Esophagus muscularis mucosa (tissue), 4 donors: ENCODE measurements at regions not wholly inside any gene's neighbourhood (a gene's known extent, or its start where the extent isn't known, plus 50 kb on each side); places are given as distances from the start of the nearest gene placed in this dataset.
"Not testable (repeated sequence)": the region's sequence is repeated elsewhere in the genome, so short reads cannot be mapped to it uniquely, and the experiment has no call there.

Experiments used
- DNase-seq: peaks from one replicate; pipeline ENCODE4 v3.0.0-alpha.2; 2017; ENCODE audit errors: extremely low spot score
- H3K27ac ChIP-seq, 4 donors: fragments of 200-600 bp; sonication (generic); replicated peaks in 1 of 4; 1 replicate in 3 of 4; 2 replicates in 1 of 4; pipeline ENCODE4 v1.5.1; 2016 to 2019; ENCODE audit warnings: mild to moderate bottlenecking in 1 of 4
- H3K27me3 ChIP-seq, 4 donors: fragments of 200-600 bp; sonication (generic); one replicate each; pipeline versions ENCODE4 v1.5.1 to v1.6.0; 2016 to 2019
- H3K36me3 ChIP-seq, 4 donors: fragments of 200-600 bp; sonication (generic); one replicate each; pipeline ENCODE4 v1.5.1; 2016 to 2019
- H3K4me1 ChIP-seq, 4 donors: fragments of 200-600 bp; sonication (generic); one replicate each; pipeline ENCODE4 v1.5.1; 2016 to 2019
- H3K4me3 ChIP-seq, 4 donors: fragments of 200-600 bp; sonication (generic); 1 replicate in 2 of 4; 2 replicates in 2 of 4; pipeline ENCODE4 v1.5.1; 2016 to 2019; ENCODE audit warnings: mild to moderate bottlenecking in 4 of 4, moderate library complexity in 1 of 4
- H3K9me3 ChIP-seq, 4 donors: fragments of 200-600 bp; sonication (generic); 1 replicate in 3 of 4; 2 replicates in 1 of 4; pipeline ENCODE4 v1.5.1; 2016 to 2019
- EP300 ChIP-seq: sonication (generic); formaldehyde crosslinking; IDR thresholded peaks from one replicate; pipeline ENCODE4 v1.6.1; 2017; ENCODE audit warnings: antibody characterized with exemption
- POLR2A ChIP-seq: fragments of 450-650 bp; IDR thresholded peaks from one replicate; pipeline ENCODE4 v1.6.1; 2017; ENCODE audit warnings: antibody characterized with exemption, moderate library complexity, mild to moderate bottlenecking, low read depth
- POLR2AphosphoS5 ChIP-seq, 2 donors: sonication (generic); formaldehyde crosslinking; IDR thresholded peaks; one replicate each; pipeline ENCODE4 v1.6.1; 2017; ENCODE audit warnings: antibody characterized with exemption in 2 of 2
- WGBS: methylation state at CpG from one replicate; pipeline ENCODE4 v1.1.5; 2018; 5-methylcytosine and 5-hydroxymethylcytosine counted together
- intact Hi-C: fragments of 100-400 bp; cut with DNase I; formaldehyde crosslinking; loops from one replicate; pipeline ENCODE4 v1.15.1; 2023
- TF ChIP-seq, protein P1 (sequence below), 3 experiments: fragments of 200-600 bp in 2 of 3; fragments of 450-650 bp in 1 of 3; sonication (generic) in 2 of 3; IDR thresholded peaks; one replicate each; pipeline ENCODE4 v1.5.1; 2017 to 2019; ENCODE audit warnings: antibody characterized with exemption in 3 of 3, mild to moderate bottlenecking in 2 of 3, moderate library complexity in 1 of 3

GRCh38 chr13:30535046-30535445 lies 69.3 kb upstream of the HMGB1 start:
- 71% methylated on average over 2 of the region's 2 CpGs for WGBS
- DNase-seq = no peak
- intact Hi-C loops = no loop called here
- Histone ChIP-seq H3K27ac (no peak overlapping the region), H3K4me1 (no peaks in the 10 kb centered on the region), H3K36me3 (no peaks in the 10 kb centered on the region), H3K9me3 (no peaks in the 10 kb centered on the region), H3K27me3 (no peaks in the 10 kb centered on the region), H3K4me3 (no peak overlapping the region)
- TF ChIP-seq POLR2A (no peak), POLR2AphosphoS5 (IDR thresholded peaks at IDR 0.05) (no peak), EP300 (no peak)
- TF ChIP-seq, protein P1, sequence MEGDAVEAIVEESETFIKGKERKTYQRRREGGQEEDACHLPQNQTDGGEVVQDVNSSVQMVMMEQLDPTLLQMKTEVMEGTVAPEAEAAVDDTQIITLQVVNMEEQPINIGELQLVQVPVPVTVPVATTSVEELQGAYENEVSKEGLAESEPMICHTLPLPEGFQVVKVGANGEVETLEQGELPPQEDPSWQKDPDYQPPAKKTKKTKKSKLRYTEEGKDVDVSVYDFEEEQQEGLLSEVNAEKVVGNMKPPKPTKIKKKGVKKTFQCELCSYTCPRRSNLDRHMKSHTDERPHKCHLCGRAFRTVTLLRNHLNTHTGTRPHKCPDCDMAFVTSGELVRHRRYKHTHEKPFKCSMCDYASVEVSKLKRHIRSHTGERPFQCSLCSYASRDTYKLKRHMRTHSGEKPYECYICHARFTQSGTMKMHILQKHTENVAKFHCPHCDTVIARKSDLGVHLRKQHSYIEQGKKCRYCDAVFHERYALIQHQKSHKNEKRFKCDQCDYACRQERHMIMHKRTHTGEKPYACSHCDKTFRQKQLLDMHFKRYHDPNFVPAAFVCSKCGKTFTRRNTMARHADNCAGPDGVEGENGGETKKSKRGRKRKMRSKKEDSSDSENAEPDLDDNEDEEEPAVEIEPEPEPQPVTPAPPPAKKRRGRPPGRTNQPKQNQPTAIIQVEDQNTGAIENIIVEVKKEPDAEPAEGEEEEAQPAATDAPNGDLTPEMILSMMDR (IDR thresholded peaks at IDR 0.05) = no peak

DNA sequence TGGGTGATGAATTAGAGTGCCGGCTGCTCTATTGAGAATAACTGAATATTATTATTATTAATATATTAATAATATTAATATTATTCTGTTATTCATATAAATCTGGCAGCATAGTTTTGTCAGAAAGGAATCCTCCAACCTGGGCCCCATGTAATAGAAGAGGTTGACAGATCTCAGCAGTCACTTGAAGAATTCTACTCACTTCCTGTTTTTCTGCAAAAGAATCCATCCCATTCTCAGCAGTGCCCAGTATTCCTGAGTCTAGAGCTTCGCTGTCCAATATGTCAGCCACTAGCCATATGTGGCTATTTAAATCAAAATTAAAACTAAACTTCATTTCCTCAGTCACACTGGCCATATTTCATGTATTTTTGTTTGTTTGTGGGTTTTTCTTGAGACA lies 72.4 kb upstream of the USPL1 start:
- intact Hi-C loops = loop anchor here (10.0 kb wide), 1 partner anchor 61 kb away; no protein-coding TSS in a partner anchor
- 85% methylated on average over 2 of the region's 2 CpGs for WGBS
- Histone ChIP-seq H3K27ac (no peak overlapping the region), H3K27me3 (no peaks in the 10 kb centered on the region), H3K36me3 (no peaks in the 10 kb centered on the region), H3K4me1 (no peaks in the 10 kb centered on the region), H3K4me3 (no peak overlapping the region), H3K9me3 (no peaks in the 10 kb centered on the region)
- TF ChIP-seq, protein P1 (IDR thresholded peaks at IDR 0.05) = no peak
- TF ChIP-seq POLR2AphosphoS5 (IDR thresholded peaks at IDR 0.05) = no peak
- no peak for TF ChIP-seq POLR2A
- no peak for TF ChIP-seq EP300
- no peak for DNase-seq

- not testable (repeated sequence) for H3K4me1 ChIP-seq, H3K36me3 ChIP-seq, H3K9me3 ChIP-seq, DNase-seq, H3K27ac ChIP-seq, H3K27me3 ChIP-seq, H3K4me3 ChIP-seq
- intact Hi-C loops = loop anchor here (10.0 kb wide), 1 partner anchor 63 kb away; no protein-coding TSS in a partner anchor
- WGBS = 70% methylated on average over 5 of the region's 5 CpGs
Measured at GRCh38 chr13:30548046-30548445, 69.7 kb upstream of the USPL1 start.

DNA sequence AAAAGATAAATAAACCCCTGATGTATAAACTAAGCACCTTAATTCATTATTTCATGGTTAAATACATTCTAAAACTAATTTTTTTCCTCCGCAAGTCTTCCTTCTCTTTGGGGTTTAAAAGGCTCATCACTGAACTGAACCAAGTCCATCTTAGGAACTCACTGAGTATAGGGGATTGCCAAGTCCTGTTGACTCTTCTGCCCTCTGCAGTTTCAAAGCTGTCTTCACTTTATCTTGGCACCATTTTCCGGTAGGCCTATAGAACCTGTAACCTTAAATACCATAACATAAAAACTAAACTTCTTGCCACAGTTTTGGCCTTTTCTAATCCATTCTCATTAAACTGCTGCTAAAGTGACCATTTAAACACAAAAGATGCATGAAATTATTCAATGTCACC lies 66.5 kb upstream of the USPL1 start:
- TF ChIP-seq POLR2AphosphoS5 (IDR thresholded peaks at IDR 0.05) = no peak
- TF ChIP-seq, protein P1 (IDR thresholded peaks at IDR 0.05) = peak in 1 of 3 experiments; percentile 16
- TF ChIP-seq POLR2A = no peak
- TF ChIP-seq EP300 = no peak
- no peak overlapping the region for H3K27ac ChIP-seq
- intact Hi-C loops = no loop called here
- H3K4me3 ChIP-seq = no peak overlapping the region
- H3K9me3 ChIP-seq = no peaks in the 10 kb centered on the region
- DNase-seq = no peak
- no peaks in the 10 kb centered on the region for H3K27me3 ChIP-seq
- 70% methylated on average over 2 of the region's 2 CpGs for WGBS
- peaks cover 0 to 4% (median 0%) of the 10 kb centered on the region in 4 donors for H3K36me3 ChIP-seq
- H3K4me1 ChIP-seq = no peaks in the 10 kb centered on the region

DNA sequence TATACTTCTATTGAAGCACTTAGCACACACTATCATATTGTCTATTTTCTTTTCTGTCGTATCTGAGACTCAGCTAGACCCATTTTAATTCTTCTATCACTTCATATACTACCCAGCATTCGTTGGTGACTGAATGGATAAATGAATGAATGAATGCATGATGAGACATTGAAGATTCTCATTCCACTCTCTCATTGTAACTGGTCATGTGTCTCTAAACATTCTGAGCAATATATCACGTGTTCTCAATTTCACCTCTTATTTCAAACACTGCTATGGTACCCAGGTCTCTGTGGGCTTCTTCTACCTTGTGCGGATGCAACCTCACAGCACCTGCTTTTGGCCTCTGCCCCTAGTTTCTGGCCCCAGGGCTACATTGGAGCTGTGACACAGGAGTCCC lies 65.2 kb upstream of the USPL1 start:
- no peak overlapping the region for H3K4me3 ChIP-seq
- H3K27ac ChIP-seq = no peak overlapping the region
- no peaks in the 10 kb centered on the region for H3K9me3 ChIP-seq
- peaks cover 0 to 4% (median 0%) of the 10 kb centered on the region in 4 donors for H3K36me3 ChIP-seq
- intact Hi-C loops = no loop called here
- TF ChIP-seq POLR2A = no peak
- no peak for TF ChIP-seq POLR2AphosphoS5 (IDR thresholded peaks at IDR 0.05)
- no peak for TF ChIP-seq EP300
- TF ChIP-seq, protein P1 (IDR thresholded peaks at IDR 0.05) = no peak
- H3K27me3 ChIP-seq = no peaks in the 10 kb centered on the region
- DNase-seq = no peak
- H3K4me1 ChIP-seq = no peaks in the 10 kb centered on the region
- WGBS = 90% methylated on average over 4 of the region's 4 CpGs
